ENCODE measurements at regions not wholly inside any gene's neighbourhood (a gene's known extent, or its start where the extent isn't known, plus 50 kb on each side); places are given as distances from the start of the nearest gene placed in this dataset.
A peak's percentile ranks its signal among the peaks of the same experiment; 100 is the strongest.
"Not testable (repeated sequence)": the region's sequence is repeated elsewhere in the genome, so short reads cannot be mapped to it uniquely, and the experiment has no call there.

GRCh38 chr5:94102849-94103248 lies 361.4 kb upstream of the POU5F2 start:
- no peak for DNase-seq

DNA sequence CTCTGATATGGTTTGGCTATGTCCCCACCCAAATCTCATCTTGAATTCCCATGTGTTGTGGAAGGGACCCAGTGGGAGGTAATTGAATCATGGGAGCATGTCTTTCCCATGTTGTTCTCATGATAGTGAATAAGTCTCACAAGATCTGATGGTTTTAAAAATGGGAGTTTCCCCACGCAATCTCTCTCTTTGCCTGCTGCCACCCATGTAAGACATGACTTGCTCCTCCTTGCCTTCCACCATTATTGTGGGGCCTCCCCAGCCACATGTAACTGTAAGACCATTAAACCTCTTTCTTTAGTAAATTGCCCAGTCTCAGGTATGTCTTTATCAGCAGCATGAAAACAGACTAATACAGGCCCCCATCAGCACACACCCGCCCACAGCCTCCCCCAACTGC lies 356.0 kb upstream of the POU5F2 start:
- not testable (repeated sequence) for DNase-seq

DNA sequence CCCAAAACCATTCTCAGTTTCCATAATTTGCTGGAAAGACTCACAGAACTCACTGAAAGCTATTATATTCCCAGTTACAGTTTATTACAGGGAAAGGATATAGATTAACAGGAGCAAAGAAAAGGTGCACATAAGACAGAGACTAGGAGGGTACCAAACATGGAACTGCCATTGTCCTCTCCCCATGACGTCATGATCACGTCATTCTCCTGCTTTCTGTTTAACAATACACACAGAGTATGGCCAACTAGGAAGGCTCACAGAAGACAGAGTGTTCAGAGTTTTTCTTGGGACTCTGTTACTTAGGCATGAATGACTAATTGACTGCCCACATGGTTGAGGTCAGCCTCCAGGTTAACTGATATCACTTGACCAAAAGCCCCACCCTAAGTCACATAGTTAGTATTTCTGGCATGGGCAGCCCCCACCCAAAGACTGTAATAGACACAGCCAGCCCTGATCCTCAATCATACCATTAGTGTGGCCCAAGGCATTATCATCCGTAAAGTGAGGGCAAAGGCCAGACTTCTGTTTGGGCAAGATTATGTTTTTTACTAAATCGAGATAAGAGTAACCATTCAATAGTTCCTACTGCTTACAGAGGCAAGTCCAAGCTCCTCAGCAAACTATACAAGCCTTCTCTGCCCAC lies 353.5 kb upstream of the POU5F2 start:
- DNase-seq = no peak

DNA sequence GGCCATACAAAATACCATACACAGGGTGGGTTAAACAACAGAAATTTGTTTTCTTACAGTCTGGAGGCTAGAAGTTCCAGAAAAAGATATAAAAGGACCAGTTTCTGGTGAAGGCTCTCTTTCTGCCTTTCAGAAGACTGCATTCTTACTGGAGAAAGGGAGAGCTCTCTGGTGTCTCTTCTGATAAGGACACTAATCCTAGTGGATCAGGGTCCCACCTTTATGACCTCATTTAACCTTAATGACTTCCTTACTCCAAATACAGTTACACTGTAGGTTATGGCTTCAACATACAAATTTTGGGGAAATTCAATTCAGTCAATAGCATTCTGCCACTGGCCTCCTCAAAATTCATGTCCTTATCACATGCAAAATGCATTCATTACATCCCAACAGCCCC lies 351.9 kb upstream of the POU5F2 start:
- DNase-seq = no peak

- DNase-seq = not testable (repeated sequence)
These were observed 345.2 kb upstream of the POU5F2 start for GRCh38 chr5:94086635-94087034.

GRCh38 chr5:94086194-94086593 lies 344.8 kb upstream of the POU5F2 start:
- no peak for DNase-seq

DNA sequence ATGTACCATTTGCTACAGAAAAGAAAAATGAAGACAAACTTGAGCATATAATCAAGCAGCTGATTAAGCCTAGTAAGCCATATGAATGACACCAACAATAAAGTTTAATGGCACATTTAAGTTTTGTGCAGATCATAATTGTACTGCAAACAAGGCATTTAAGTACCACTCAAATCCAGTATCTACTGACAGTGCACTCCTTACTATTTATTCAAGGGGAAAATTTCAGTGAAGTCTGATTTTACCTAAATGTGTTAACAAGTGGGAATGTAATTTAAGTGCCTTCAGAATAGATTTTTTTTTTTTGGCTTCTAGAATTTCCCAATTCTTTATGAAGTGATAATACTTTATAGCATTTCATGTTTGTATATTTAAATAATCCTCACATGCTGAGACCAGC lies 341.0 kb upstream of the POU5F2 start:
- DNase-seq = no peak

- DNase-seq = no peak
These were observed 339.7 kb upstream of the POU5F2 start for GRCh38 chr5:94081088-94081487.

DNA sequence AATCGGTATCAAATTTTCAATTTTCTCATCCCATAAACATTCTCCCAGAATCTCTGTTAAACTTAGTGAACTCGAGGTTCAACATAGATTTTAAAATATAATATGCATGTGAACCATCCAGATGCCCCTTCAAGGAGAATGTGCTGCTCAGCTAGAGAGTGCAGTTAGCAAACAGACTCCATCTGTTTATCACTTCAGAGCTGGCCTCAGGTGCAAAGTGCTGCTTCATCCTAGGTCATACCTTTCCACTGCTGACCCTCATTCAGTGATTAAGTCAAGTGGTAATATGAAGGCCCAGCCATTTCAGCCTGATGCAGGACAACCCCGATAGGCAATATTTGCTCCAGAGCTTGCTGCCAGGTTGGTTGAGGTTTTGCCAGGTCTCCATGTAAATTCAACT lies 339.0 kb upstream of the POU5F2 start:
- DNase-seq = no peak

DNA sequence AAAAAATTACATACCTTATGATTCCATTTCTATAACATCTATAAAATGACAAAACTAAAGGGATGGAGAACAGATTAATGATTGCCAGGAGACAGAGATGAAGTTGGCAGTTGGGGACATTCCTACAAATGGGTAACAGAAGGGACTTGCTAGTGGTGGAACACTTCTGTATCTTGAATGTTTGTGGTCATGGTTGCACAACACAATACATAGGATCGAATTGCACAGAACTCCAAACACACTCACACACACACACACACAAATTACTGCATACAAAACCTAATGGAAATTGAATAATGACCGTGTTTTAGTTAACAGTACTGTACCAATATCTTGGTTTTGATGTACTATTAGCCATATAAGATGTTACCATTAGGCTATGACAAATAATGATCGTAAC lies 330.7 kb upstream of the POU5F2 start:
- DNase-seq = no peak

DNA sequence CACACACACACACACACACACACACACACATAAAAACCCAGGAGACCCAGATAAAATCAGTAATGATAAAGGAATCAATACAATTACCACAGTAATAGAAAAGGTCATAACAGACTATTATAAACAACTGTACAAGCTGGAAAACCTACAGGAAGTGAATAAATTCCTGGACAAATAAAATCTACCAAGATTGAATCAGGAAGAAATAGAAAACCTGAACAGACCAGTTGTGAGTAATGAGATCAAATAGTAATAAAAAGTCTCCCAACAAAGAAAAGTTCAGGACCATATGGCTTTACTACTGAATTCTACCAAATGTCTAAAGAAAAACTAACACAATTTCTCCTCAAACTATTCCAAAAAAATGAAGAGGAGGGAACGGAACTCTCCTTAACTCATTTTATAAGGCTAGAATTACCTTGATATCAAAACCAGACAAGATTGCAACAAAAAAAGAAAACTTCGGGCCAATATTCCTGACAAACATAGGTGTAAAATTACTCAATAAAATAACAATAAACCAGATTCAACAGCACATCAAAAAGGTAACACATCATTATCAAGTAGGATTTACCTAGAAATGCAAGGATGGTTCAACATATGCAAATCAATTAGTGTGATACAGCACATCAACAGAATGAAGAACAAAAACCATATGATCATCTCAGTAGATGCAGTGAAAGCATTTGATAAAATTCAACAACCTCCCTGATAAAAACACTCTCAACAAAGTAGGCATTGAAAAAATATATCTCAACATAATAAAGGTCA lies 325.2 kb upstream of the POU5F2 start:
- DNase-seq = no peak

DNA sequence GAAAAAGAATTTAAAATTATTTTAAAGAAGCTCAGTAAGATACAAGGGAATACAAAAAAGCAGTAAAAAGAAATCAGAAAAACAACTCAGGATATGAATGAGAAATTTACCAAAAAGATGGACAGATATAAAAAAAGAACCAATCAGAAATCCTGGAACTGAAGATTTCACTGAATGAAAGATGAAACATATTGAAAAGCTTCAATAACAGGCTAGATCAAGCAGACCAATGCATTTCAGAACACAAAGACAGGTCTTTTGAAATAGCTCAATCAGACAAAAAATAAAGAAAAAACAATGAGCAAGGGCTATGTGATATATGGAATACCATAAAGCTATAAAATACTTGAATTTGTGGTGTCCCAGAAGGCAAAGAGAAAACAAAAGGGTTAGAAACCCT lies 322.6 kb upstream of the POU5F2 start:
- no peak for DNase-seq

DNA sequence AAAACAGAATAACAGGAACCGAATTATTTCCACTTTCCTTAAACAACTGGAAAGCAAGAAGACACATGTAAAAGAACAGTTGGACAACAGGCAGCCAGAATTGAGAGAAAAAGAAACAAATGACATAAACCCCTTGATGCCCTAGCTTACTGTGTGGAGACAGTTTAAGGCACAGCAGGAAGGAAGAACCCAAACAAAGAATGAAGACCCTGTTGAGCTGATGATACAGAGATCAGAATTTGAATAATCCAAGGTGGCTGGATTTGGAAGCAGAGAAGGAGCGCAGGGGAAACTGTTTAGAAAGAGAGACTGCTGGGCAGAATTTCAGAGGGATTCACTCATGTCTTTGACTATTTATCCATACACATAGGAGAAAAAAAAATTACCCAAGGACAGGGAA lies 316.3 kb upstream of the POU5F2 start:
- DNase-seq = no peak

DNA sequence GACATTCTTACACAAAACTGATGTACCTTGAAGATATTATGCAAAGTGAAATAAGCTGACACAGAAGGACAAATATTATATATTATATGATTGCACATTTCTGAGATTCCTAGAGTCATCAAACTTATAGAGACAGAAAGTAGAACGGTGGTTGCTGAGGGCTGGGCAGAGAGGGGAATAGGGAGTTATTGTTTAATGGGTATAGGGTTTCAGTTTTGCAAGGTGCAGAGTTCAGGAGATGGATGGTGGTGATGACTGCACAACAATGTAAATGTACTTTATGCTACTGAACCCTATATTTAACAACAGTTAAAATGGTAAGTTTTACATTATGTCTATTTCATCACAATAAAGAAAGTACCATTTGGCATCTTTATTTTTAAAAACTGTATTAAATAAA lies 315.8 kb upstream of the POU5F2 start:
- DNase-seq = no peak

- not testable (repeated sequence) for DNase-seq
These were observed 308.0 kb upstream of the POU5F2 start for GRCh38 chr5:94049307-94049922.

GRCh38 chr5:94045839-94046782 lies 304.7 kb upstream of the POU5F2 start:
- DNase-seq = no peak

DNA sequence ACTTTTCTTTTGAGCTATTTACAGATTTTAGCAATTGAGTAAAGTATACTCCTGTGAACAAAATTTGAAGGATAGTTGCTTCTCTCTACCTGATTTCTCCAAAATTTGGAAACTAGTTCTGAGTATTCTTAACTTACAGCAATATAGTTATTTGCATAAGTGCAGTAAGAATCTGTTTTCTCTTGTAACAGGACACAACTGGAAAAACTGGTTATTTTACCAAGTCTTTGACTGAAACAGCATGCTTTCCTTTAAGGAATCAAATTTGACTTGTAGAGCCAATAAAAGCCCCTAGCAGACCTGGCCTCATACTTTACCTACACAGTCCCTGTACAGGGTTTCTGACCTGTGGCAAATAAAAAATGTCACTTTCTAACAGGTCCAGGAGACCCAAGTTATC lies 301.9 kb upstream of the POU5F2 start:
- peak in 1 of 2 experiments; percentile 1 for DNase-seq

GRCh38 chr5:94040591-94041148 lies 299.3 kb upstream of the POU5F2 start:
- DNase-seq = no peak

GRCh38 chr5:94039101-94039500 lies 297.7 kb upstream of the POU5F2 start:
- no peak for DNase-seq

DNA sequence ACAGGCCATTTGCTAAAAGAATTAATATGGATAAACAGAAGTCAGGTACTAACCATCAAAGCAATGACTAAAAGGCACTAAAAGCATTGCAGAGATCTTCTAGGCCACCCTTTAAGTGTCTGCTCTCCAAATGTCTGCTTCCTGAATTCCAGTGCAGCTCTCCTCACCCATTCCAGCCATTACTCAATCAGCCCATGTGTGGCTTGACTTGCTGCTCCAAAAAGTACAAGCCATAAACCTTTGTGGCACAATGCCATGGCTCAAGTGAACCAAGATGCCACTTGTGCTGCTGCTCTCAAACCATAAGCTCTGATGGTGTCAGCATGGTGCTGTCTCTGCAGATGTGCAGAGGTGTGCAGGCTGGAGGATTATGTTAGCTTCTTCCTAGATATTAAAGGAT lies 290.2 kb upstream of the POU5F2 start:
- no peak for DNase-seq

DNA sequence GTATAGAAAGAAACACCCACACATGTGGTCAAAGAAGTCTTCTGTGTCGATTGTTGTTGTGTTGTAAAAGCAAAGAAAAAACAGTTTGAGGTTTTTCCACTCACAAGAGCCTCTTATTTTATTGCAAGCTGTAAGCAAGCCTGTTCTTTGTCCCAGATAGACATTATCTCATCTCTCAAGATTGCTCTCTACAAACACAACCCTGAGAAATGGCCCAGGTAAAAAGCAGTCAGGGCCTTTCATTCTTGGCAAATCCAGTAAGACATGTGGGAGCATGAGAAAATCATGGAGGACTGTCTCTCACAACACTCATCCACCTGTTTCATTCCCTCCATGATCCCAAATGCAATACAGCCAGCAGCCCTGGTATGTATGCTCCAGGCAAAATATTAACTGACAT lies 286.6 kb upstream of the POU5F2 start:
- DNase-seq = no peak

GRCh38 chr5:94027145-94027544 lies 285.7 kb upstream of the POU5F2 start:
- no peak for DNase-seq

Data from NCI-H526 (cell line).